Loucy (cell line): ENCODE measurements at regions not wholly inside any gene's neighbourhood (a gene's known extent, or its start where the extent isn't known, plus 50 kb on each side); places are given as distances from the start of the nearest gene placed in this dataset.

ENCODE experiments used
- H2AFZ ChIP-seq: fragments of 200-600 bp; sonication (generic); 2 replicates; pipeline ENCODE4 v1.6.0; 2016; ENCODE audit warnings: antibody characterized with exemption, mild to moderate bottlenecking, low read length, moderate library complexity
- H3F3A ChIP-seq: fragments of 200-600 bp; 2 replicates; pipeline ENCODE4 v1.6.0; 2016; ENCODE audit warnings: antibody characterized with exemption, low read depth, mild to moderate bottlenecking
- H3K27me3 ChIP-seq: fragments of 200-600 bp; sonication (generic); 2 replicates; pipeline ENCODE4 v1.6.1; 2014; ENCODE audit warnings: low read length, mild to moderate bottlenecking; ENCODE audit not compliant: insufficient read depth, poor library complexity, severe bottlenecking
- H3K36me3 ChIP-seq: fragments of 200-600 bp; sonication (generic); 2 replicates; pipeline ENCODE4 v1.6.1; 2016; ENCODE audit warnings: low read length; ENCODE audit not compliant: insufficient read depth
- H3K4me1 ChIP-seq: fragments of 200-600 bp; sonication (generic); 2 replicates; pipeline ENCODE4 v1.5.1; 2014; ENCODE audit warnings: low read length, mild to moderate bottlenecking; ENCODE audit not compliant: insufficient read depth, poor library complexity, severe bottlenecking
- H3K4me2 ChIP-seq: fragments of 200-600 bp; sonication (generic); 2 replicates; pipeline ENCODE4 v1.6.0; 2014; ENCODE audit warnings: antibody characterized with exemption, low read length, low read depth, mild to moderate bottlenecking; ENCODE audit not compliant: poor library complexity, severe bottlenecking
- H3K4me3 ChIP-seq: fragments of 200-600 bp; sonication (generic); 2 replicates; pipeline ENCODE4 v1.5.1; 2014; ENCODE audit warnings: low read length, mild to moderate bottlenecking, mixed read lengths; ENCODE audit not compliant: poor library complexity, severe bottlenecking
- H3K79me2 ChIP-seq: fragments of 200-600 bp; sonication (generic); 2 replicates; pipeline ENCODE4 v1.6.1; 2014; ENCODE audit warnings: low read length; ENCODE audit not compliant: insufficient read depth
- H3K9ac ChIP-seq: fragments of 200-600 bp; sonication (generic); 2 replicates; pipeline ENCODE4 v1.6.0; 2014; ENCODE audit warnings: mild to moderate bottlenecking, low read depth, low read length, moderate library complexity; ENCODE audit not compliant: poor library complexity, severe bottlenecking
- H3K9me2 ChIP-seq: fragments of 200-600 bp; sonication (generic); replicated peaks from 2 replicates; pipeline ENCODE4 v1.6.1; 2016; ENCODE audit warnings: low read depth, low read length, mixed read lengths
- H3K9me3 ChIP-seq: fragments of 200-600 bp; sonication (generic); 2 replicates; pipeline ENCODE4 v1.6.1; 2014; ENCODE audit warnings: mild to moderate bottlenecking, antibody characterized with exemption, low read length, low read depth; ENCODE audit not compliant: insufficient read depth
- H4K20me1 ChIP-seq: fragments of 200-600 bp; sonication (generic); 2 replicates; pipeline ENCODE4 v1.6.0; 2014; ENCODE audit warnings: antibody characterized with exemption, low read length, mild to moderate bottlenecking; ENCODE audit not compliant: insufficient read depth, poor library complexity, severe bottlenecking
- CTCF ChIP-seq: fragments of 200-600 bp; sonication (generic); conservative IDR thresholded peaks from 2 replicates; pipeline ENCODE4 v1.5.1; 2014; ENCODE audit warnings: mild to moderate bottlenecking, antibody characterized with exemption, low read length
- EZH2phosphoT487 ChIP-seq: fragments of 200-600 bp; IDR thresholded peaks from 2 replicates; pipeline ENCODE4 v1.6.1; 2018; ENCODE audit warnings: antibody characterized with exemption, mild to moderate bottlenecking, moderate library complexity, borderline replicate concordance

DNA sequence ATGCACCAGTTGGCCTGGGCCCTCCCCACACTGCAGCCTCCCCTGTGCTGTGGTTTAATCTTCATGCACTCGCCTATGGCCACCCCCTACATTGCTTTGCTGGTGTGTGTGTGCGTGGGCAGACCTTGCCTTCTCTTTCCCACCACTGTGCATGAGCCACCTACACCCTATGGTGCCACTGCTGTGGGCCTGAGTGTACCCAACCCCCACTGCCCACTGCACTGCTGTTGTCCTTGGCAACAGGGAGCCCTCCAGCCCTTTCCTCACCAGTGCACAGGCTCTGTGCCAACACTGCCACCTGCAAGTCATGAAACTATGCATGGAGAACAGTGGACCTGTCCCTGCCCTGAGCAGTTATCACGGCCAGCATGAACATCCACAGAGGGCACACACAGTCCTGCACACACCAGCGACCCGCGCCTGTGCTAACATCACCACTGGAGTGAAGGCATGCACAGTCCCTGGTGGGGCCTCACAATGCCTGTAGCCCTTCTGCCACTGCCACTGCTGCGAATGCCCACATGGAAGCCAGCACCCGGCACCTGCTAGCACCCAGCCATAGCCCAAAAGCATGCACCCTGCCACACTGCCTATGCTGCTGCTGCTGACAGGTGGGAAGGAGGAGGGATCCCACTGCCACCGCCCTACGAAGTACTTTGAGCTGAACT is 237.8 kb upstream of the ARSJ start:
- no peaks in the 10 kb centered on the region for H3K4me1 ChIP-seq
- H3K27me3 ChIP-seq: no peaks in the 10 kb centered on the region
- no peak overlapping the region for H2AFZ ChIP-seq
- H4K20me1 ChIP-seq: no peaks in the 10 kb centered on the region
- no peak overlapping the region for H3K4me3 ChIP-seq
- no peaks in the 10 kb centered on the region for H3K79me2 ChIP-seq
- no peak overlapping the region for H3K4me2 ChIP-seq
- no peaks in the 10 kb centered on the region for H3K9me2 ChIP-seq
- TF ChIP-seq EZH2phosphoT487 (no peak), CTCF (no peak)
- H3F3A ChIP-seq: no peaks in the 10 kb centered on the region
- H3K9me3 ChIP-seq: no peaks in the 10 kb centered on the region
- H3K9ac ChIP-seq: no peak overlapping the region
- no peaks in the 10 kb centered on the region for H3K36me3 ChIP-seq

GRCh38 chr4:114223580-114223979 is 244.1 kb upstream of the ARSJ start:
- no peaks in the 10 kb centered on the region for H3K79me2 ChIP-seq
- no peaks in the 10 kb centered on the region for H4K20me1 ChIP-seq
- no peak overlapping the region for H3K4me2 ChIP-seq
- H3K9ac ChIP-seq: no peak overlapping the region
- H3K36me3 ChIP-seq: no peaks in the 10 kb centered on the region
- H3F3A ChIP-seq: no peaks in the 10 kb centered on the region
- H3K4me1 ChIP-seq: no peaks in the 10 kb centered on the region
- H3K9me2 ChIP-seq: no peaks in the 10 kb centered on the region
- H2AFZ ChIP-seq: no peak overlapping the region
- TF ChIP-seq EZH2phosphoT487: no peak
- no peak for TF ChIP-seq CTCF
- H3K27me3 ChIP-seq: no peaks in the 10 kb centered on the region
- no peaks in the 10 kb centered on the region for H3K9me3 ChIP-seq
- H3K4me3 ChIP-seq: no peak overlapping the region

DNA sequence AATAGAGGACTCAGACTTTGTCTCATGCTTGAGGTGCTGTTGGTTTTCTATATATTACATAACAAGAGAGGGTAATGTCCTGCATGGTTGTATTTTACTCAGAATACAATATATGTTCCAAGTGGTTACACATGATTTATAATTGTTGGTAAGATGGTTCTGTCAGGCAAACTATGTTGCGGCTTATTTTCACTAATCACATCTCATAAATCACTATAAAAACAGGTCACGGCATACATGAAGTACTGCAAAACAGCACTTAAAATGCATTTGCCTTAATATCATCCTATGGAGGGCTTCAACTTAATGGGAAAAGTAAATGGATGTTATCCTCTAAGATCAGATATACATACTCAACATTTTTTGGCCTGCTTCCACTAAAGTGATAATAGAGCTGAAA is 246.0 kb upstream of the ARSJ start:
- no peaks in the 10 kb centered on the region for H3K79me2 ChIP-seq
- no peak overlapping the region for H3K9ac ChIP-seq
- H3K9me2 ChIP-seq: no peaks in the 10 kb centered on the region
- no peak overlapping the region for H3K4me3 ChIP-seq
- no peak overlapping the region for H3K4me2 ChIP-seq
- H3K36me3 ChIP-seq: no peaks in the 10 kb centered on the region
- TF ChIP-seq EZH2phosphoT487 (no peak), CTCF (no peak)
- H4K20me1 ChIP-seq: no peaks in the 10 kb centered on the region
- no peaks in the 10 kb centered on the region for H3K27me3 ChIP-seq
- H3K9me3 ChIP-seq: no peaks in the 10 kb centered on the region
- no peaks in the 10 kb centered on the region for H3F3A ChIP-seq
- no peaks in the 10 kb centered on the region for H3K4me1 ChIP-seq
- no peak overlapping the region for H2AFZ ChIP-seq
